Panc1 (cell line): ENCODE measurements at regions not wholly inside any gene's neighbourhood (a gene's known extent, or its start where the extent isn't known, plus 50 kb on each side); places are given as distances from the start of the nearest gene placed in this dataset.

Experiments used
- ATAC-seq: fragments of 200-7000 bp; cut with Tn5 transposase; 2 replicates; pipeline ENCODE4 v1.9.1; 2020; ENCODE audit warnings: mild to moderate bottlenecking, moderate library complexity
- BruUV-seq: library from RNA; stranded (reverse); fragments of 400-500 nt; replicated peaks from 2 replicates; lab custom pipeline; 2021; lab: Mats Ljungman, UMichigan
- CTCF ChIA-PET: fragments of 300-600 bp; sonication (Branson Sonifier 250); formaldehyde crosslinking; loops from one replicate; lab custom pipeline; 2022; ENCODE audit warnings: antibody characterized with exemption; lab: Charles Lee
- POLR2A ChIA-PET: fragments of 300-600 bp; sonication (Branson Sonifier 250); formaldehyde crosslinking; loops from one replicate; lab custom pipeline; 2022; ENCODE audit warnings: antibody characterized with exemption; lab: Charles Lee
- DNase-seq: peaks from one replicate; pipeline ENCODE4 v3.0.0-alpha.2; 2010; ENCODE audit warnings: low read depth, low spot score
- H3K27ac ChIP-seq: 2 replicates; pipeline ENCODE4 v1.5.1; 2011; ENCODE audit warnings: mild to moderate bottlenecking, low read length, inconsistent platforms
- H3K27me3 ChIP-seq: fragments of 200-500 bp; sonication (Bioruptor generic); 2 replicates; pipeline ENCODE4 v1.6.0; 2014; ENCODE audit warnings: low read length, inconsistent platforms; ENCODE audit not compliant: control insufficient read depth, insufficient read depth
- H3K36me3 ChIP-seq: fragments of 200-500 bp; sonication (Bioruptor generic); 2 replicates; pipeline ENCODE4 v1.5.1; 2014; ENCODE audit warnings: inconsistent platforms, mild to moderate bottlenecking, low read length, moderate library complexity; ENCODE audit not compliant: control insufficient read depth, insufficient read depth
- H3K4me1 ChIP-seq: 2 replicates; pipeline ENCODE4 v1.5.1; 2011; ENCODE audit warnings: inconsistent platforms, mild to moderate bottlenecking, low read length, moderate library complexity; ENCODE audit not compliant: control insufficient read depth, insufficient read depth
- H3K4me3 ChIP-seq, 2 experiments: 2 replicates each; pipeline ENCODE4 v1.5.1; 2011 to 2012; ENCODE audit warnings: low read depth in 2 of 2, low read length in 2 of 2, mild to moderate bottlenecking in 2 of 2, inconsistent platforms in 1 of 2, moderate library complexity in 1 of 2
- H3K9me3 ChIP-seq: fragments of 200-500 bp; sonication (Bioruptor generic); 2 replicates; pipeline ENCODE4 v1.5.1; 2014; ENCODE audit warnings: low read depth, mild to moderate bottlenecking, inconsistent platforms, low read length, moderate library complexity; ENCODE audit not compliant: control insufficient read depth, insufficient read depth
- POLR2AphosphoS5 ChIP-seq: IDR thresholded peaks from 2 replicates; pipeline ENCODE4 v1.6.1; 2012; ENCODE audit warnings: mild to moderate bottlenecking, low read depth, low read length, moderate library complexity
- SIN3A ChIP-seq: IDR thresholded peaks from 2 replicates; pipeline ENCODE4 v1.6.1; 2012; ENCODE audit warnings: low read depth, mild to moderate bottlenecking, low read length, moderate library complexity, borderline replicate concordance; ENCODE audit not compliant: insufficient read depth
- TCF7L2 ChIP-seq: IDR thresholded peaks from 2 replicates; pipeline ENCODE4 v1.6.1; 2011; ENCODE audit warnings: mild to moderate bottlenecking, low read depth, low read length, inconsistent platforms
- in situ Hi-C: cut with HindIII; loops from 2 replicates; pipeline ENCODE4 v1.10.0; 2016; ENCODE audit warnings: low sequenced_read_pairs, low pct_unique_long_range_greater_than_20kb
- intact Hi-C: fragments of 100-400 bp; cut with micrococcal nuclease; formaldehyde crosslinking; loops from one replicate; pipeline ENCODE4 v1.10.0; 2022; ENCODE audit not compliant: unreplicated experiment
- TF ChIP-seq, protein P1 (sequence below), 2 experiments: IDR thresholded peaks; 2 replicates each; pipeline ENCODE4 v1.6.1; 2011 to 2012; ENCODE audit warnings: low read depth in 2 of 2, control low read depth in 1 of 2, low read length in 1 of 2, mild to moderate bottlenecking in 1 of 2, moderate library complexity in 1 of 2; ENCODE audit not compliant: insufficient read depth in 1 of 2
- TF ChIP-seq, protein P2 (sequence below): fragments of 450-650 bp; IDR thresholded peaks from 2 replicates; pipeline ENCODE4 v1.5.1; 2017; ENCODE audit warnings: mild to moderate bottlenecking

DNA sequence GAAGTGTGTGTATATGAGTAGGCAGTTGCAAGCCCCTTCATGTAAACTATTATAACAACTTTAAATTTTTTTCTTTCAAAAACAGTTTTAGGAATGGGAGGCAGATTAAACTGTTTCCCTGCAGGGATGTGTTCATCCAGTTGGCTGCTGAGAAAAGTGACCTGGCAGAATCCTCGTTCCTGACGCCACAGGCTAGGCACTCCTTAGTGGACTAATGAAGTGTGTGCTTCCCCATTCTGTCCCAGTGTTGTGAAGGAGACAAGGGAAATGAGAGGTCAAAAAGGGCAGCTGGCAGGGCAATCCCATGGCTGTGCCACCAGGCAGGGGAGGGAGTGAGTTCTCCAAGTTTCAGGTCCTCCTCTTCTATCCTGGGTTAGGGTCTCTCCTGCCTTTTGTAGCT lies 59.8 kb downstream of the FOXD1 start:
- ChIA-PET POLR2A (no interaction called here), CTCF (no interaction called here)
- no peaks in the 10 kb centered on the region for H3K36me3 ChIP-seq
- BruUV-seq = no TSS peak
- no peak for ATAC-seq
- intact Hi-C loops (no loop called here), in situ Hi-C loops (no loop called here)
- H3K4me3 ChIP-seq = no peak overlapping the region
- H3K4me1 ChIP-seq = peaks cover 18% of the 10 kb centered on the region; the same call in 1 of the 2 replicates
- no peak for DNase-seq
- H3K27ac ChIP-seq = no peak overlapping the region; the same call in 1 of the 2 replicates
- peaks cover 26% of the 10 kb centered on the region for H3K9me3 ChIP-seq
- TF ChIP-seq TCF7L2 (no peak), SIN3A (no peak), POLR2AphosphoS5 (no peak)
- TF ChIP-seq, protein P1, sequence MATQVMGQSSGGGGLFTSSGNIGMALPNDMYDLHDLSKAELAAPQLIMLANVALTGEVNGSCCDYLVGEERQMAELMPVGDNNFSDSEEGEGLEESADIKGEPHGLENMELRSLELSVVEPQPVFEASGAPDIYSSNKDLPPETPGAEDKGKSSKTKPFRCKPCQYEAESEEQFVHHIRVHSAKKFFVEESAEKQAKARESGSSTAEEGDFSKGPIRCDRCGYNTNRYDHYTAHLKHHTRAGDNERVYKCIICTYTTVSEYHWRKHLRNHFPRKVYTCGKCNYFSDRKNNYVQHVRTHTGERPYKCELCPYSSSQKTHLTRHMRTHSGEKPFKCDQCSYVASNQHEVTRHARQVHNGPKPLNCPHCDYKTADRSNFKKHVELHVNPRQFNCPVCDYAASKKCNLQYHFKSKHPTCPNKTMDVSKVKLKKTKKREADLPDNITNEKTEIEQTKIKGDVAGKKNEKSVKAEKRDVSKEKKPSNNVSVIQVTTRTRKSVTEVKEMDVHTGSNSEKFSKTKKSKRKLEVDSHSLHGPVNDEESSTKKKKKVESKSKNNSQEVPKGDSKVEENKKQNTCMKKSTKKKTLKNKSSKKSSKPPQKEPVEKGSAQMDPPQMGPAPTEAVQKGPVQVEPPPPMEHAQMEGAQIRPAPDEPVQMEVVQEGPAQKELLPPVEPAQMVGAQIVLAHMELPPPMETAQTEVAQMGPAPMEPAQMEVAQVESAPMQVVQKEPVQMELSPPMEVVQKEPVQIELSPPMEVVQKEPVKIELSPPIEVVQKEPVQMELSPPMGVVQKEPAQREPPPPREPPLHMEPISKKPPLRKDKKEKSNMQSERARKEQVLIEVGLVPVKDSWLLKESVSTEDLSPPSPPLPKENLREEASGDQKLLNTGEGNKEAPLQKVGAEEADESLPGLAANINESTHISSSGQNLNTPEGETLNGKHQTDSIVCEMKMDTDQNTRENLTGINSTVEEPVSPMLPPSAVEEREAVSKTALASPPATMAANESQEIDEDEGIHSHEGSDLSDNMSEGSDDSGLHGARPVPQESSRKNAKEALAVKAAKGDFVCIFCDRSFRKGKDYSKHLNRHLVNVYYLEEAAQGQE (IDR thresholded peaks at IDR 0.05; ENCODE audit: insufficient read depth in 1 of 2, low read depth in 2 of 2, low read length in 1 of 2) = no peak
- TF ChIP-seq, protein P2, sequence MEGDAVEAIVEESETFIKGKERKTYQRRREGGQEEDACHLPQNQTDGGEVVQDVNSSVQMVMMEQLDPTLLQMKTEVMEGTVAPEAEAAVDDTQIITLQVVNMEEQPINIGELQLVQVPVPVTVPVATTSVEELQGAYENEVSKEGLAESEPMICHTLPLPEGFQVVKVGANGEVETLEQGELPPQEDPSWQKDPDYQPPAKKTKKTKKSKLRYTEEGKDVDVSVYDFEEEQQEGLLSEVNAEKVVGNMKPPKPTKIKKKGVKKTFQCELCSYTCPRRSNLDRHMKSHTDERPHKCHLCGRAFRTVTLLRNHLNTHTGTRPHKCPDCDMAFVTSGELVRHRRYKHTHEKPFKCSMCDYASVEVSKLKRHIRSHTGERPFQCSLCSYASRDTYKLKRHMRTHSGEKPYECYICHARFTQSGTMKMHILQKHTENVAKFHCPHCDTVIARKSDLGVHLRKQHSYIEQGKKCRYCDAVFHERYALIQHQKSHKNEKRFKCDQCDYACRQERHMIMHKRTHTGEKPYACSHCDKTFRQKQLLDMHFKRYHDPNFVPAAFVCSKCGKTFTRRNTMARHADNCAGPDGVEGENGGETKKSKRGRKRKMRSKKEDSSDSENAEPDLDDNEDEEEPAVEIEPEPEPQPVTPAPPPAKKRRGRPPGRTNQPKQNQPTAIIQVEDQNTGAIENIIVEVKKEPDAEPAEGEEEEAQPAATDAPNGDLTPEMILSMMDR = no peak
- H3K27me3 ChIP-seq = no peaks in the 10 kb centered on the region

DNA sequence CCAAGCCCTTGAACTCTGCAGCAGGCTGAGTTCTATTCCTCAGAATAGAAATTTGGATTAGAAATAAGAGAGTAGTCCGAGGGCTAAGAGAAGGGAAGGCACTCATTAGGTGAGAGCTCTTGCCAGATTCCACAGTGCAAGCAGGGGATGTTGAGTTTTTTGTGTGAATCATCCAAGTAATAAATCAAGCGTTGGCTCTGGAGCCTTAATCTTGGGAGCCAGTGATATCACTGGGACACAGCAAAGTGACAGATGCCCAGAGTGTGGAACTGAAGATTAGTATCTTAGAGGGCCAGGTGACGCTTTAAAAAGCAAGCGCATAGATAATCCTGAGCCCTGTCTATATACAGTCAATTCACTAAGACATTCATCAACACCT lies 60.3 kb downstream of the FOXD1 start:
- in situ Hi-C loops (no loop called here), intact Hi-C loops (no loop called here)
- peak; percentile 72 for ATAC-seq
- H3K9me3 ChIP-seq = peaks cover 29% of the 10 kb centered on the region
- no peak for DNase-seq
- TF ChIP-seq, protein P1 (IDR thresholded peaks at IDR 0.05; ENCODE audit: insufficient read depth in 1 of 2, low read depth in 2 of 2, low read length in 1 of 2) = no peak
- TF ChIP-seq SIN3A = no peak
- TF ChIP-seq TCF7L2 = no peak
- TF ChIP-seq, protein P2 = no peak
- no peak overlapping the region for H3K4me3 ChIP-seq
- CTCF ChIA-PET = interaction anchor here (0.6 to 1.5 kb wide), 2 partner anchors 23 to 28 kb away, joined by 4 to 6 read pairs; no protein-coding TSS in a partner anchor
- H3K27ac ChIP-seq = peak overlapping the region; percentile 67
- peaks cover 18% of the 10 kb centered on the region; the same call in 1 of the 2 replicates for H3K4me1 ChIP-seq
- H3K27me3 ChIP-seq = no peaks in the 10 kb centered on the region
- POLR2A ChIA-PET = no interaction called here
- no TSS peak for BruUV-seq
- H3K36me3 ChIP-seq = no peaks in the 10 kb centered on the region
